Stimulated activated CD8-positive, alpha-beta memory T cell treated with anti-CD3 and anti-CD28 coated beads, Interleukin-7, amount 100 ng/mL, for 1 hour (primary cell): ENCODE measurements at regions not wholly inside any gene's neighbourhood (a gene's known extent, or its start where the extent isn't known, plus 50 kb on each side); places are given as distances from the start of the nearest gene placed in this dataset.

Experiments used
- DNase-seq, 2 donors: peaks; one replicate each; pipeline ENCODE4 v3.0.0-alpha.2; 2020; ENCODE audit warnings: low read depth in 2 of 2

DNA sequence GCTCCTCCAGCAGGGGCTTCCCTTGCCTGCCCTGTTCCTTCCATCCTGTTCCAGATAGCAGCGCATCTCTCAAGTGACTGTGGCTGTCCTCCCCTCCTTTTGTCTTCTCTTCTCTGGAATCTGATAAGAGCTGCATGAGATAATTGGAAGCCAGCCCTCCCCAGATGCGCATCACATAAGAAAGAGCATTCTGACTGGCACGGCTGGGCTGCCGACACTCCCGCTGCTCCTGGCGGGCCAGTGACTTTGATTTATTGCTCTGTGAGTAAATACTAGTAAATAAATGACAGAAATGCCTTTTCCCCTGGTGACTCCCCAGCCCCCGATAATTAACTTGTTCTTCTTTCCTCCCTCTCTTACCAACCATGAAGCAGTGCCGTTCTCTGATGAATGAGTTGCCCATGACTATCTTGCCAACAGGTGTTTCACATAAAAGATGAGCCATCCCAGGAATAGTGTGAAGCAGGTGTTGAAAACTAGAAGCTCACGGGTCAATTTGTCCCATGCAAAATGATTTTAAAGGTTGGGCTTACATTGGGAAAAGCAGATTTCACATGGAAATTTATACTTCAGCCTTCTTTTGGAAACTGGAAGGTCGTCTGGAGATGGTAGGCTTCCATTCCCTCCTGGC, 212.3 kb downstream of the ERCC6L2 start:
- DNase-seq = no peak

DNA sequence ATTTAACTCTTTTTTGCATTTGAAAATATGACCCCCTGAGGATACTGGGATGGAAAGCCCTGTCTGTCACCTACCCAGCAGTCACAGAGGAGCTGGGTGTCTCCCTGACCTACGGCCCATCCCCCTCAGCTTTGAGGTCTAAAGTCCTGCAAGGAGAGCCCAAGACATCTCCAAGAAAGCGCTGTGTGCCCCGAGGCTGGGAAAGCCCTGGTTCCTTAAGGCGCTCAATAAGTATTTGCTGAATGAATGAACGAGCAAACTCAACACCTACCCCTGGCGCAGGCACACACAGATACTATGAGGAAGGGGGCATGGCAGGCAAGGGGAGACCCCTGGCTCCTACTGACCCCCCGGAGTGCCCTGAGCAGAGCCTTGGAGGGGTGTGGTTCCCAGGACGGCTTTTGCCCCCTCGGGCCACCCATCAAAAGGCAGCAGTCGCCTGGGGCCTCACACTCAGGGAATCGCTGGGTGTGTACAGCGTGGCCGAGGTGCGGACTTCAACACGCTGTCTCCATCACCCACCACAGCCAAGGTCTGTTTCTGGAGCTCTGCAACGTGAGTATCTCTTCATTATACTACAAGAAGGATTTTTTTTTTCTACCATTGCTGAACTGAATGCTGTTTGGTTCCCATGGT, 211.6 kb downstream of the ERCC6L2 start:
- DNase-seq = no peak

DNA sequence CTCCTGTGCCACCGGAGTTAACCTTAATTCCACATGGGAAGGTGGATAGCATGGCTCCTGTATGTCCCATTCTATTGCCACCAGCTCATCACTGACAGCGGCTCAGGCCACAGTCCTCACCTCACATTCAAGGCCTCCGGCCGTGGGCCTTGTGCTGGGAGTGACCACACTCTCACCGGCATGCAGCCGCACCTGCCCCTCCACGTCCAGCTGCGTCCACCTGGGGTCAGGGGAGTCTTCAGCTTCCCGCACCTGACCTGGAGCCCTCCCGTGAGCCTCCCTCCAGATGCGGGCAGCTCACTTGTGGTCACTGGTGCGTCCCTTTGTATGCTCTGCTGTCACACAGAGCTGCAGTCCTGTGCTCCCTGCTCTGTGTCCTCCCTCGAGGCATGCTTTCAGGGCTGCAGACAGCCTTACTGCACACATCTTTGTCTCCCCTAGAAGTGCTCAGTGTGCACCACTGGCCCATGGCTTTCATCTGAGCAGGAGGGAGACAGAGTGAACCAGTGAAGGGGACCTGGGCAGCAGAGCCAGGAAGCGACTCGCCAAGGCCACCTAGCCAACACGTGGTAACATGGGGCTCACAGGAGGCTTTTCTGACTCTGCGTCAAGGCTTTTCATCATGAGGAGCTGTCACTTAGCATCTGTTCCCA, 210.1 kb downstream of the ERCC6L2 start:
- no peak for DNase-seq

DNA sequence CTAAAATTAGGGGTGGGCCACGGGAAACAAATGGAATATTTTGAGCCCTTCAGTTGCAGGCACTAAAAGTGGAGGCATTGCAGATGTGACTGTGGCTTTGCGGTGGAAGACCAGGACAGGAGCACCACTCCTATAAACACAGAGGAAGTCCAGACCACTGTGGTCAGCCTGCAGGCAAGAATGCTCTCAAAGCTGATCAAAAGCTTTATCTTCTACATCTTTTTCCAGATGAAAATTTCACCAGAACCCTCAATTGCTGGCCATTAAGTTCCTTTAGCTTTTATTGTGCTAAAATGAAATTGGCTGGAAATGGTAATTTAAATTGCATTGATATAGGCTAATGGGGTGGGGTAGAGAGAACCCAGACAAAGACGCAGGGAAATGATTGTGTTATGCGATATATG, 208.8 kb downstream of the ERCC6L2 start:
- no peak for DNase-seq

DNA sequence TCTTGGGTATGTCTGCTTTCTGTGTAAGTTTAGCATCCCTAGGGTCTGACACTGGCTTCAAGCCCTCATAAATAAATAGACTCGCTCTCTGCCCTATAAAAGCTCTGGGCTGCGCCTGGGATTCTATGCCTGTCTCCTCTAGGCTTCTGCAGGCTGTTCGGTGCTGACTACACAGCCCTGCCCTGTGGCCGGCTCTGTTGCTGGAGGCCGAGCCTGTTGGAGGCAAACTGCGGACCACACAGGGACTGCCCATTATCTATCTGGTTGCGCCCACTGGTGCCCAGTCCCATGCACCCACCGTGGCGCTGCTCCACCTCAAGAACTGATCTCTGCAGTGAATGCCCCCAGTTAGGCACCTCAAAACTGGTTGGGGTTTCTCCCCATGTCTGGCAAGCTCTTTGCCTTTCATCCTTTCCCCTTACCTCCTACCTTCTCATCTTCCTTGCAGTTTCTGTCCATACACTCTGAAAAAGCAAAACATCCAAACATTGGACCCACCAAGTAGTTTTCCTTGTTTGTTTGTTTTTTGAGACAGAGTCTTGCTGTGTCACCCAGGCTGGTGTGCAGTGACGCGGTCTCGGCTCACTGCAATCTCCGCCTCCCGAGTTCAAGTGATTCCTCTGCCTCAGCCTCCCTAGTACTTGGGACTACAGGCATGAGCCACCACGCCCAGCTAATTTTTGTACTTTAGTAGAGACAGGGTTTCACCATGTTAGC, 207.2 kb downstream of the ERCC6L2 start:
- DNase-seq = no peak

DNA sequence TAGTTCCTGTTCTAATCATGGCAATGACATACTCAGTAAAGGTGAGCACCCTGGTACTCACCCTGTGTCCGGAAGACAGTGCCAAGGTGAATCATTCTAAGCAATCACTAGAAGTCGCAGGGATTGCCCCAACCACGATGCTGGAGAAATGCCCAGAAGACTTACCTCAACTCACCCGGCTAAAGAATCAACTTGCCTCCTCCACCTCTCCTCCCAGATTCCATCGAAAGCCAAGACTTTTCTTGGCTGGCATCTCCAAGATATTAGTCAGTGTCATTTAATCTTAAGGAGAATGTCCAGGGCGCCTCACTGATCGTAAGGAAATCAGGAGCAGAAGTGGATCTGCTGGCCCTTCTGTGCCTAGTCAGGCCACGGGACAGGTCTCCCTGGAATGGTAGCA, 204.9 kb downstream of the ERCC6L2 start:
- no peak for DNase-seq

DNA sequence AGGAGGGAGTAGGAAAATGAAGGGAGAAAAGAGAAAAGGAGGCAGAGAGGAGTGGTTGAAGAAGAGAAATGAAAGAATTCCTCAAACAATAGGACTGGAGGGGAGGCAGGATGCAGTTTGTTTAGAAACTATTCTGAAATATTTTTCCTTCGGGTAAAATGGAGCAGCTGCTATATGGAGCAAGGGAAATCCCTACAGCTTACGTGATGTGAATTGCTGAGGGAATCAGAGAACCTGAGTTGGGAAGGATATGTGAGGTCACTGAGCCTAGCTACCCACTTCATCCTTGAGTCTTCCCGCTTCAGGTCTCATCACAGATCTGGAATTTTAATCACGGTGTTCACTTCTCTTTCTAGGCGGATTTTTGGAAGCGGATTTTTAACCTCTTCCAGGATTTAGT, 204.3 kb downstream of the ERCC6L2 start:
- no peak for DNase-seq

DNA sequence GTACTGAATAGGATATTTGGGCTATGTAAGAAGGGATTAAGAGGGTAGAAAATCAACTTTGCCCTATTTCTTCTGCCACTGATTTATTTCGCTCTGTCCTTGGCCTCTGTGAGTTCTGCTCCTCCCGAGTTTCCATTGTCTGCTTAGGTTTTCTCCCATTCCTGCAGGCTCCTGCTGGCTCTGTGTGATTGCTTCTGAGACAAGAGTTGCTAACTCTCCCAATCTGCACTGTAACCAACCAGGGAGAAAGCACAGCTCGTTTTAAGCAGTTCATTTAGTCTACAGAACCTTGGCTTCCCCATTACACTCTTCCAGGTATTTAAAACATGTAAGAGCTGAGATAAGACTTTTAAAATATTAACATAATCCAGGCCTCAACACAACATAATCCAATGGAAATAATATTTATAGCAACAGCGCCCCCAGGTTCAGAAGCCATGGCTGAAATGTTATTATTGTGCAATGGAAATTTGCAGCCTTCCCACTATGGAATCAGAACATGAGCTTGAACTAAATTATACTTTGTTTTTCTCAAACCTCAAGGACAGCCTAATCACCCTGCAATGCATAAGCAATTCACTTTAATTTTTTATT, 203.5 kb downstream of the ERCC6L2 start:
- no peak for DNase-seq

DNA sequence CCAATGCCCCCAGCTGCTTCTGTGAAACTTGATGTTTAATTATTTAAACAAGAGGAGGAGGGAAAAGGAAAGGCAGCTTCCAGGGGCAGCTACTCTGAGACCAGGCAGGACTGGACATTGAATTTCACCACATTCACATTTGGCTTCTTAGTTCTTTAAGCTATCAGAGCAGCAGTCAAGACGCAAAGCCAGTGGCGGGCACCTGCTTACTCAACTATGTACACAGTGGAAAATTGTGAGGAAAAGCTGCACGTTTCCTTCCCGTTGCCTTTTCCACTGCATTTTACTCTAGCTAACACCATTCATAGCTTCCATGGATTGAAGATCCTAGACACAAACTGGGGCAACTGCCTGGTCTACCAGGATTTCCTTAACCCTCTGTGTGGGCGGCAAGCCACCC, 200.3 kb downstream of the ERCC6L2 start:
- no peak for DNase-seq

DNA sequence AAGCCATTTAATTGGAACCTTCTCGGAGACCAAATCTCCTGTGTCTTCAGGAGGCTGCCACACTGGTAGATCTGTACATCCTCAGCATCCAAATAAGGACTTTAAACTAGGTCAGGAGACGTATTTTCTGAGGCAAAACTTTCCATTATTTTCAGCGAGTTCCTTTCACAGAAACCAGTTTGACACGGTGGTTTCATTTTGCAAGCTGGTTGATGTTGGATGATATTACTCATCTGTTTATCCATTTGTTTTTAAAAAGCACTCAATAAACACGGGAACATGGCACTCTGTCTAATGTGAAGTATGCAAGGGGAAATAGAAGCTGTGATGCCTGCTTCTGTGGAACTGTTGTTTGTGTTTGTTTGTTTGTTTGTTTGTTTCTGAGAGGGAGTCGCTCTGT, 199.6 kb downstream of the ERCC6L2 start:
- DNase-seq = no peak

DNA sequence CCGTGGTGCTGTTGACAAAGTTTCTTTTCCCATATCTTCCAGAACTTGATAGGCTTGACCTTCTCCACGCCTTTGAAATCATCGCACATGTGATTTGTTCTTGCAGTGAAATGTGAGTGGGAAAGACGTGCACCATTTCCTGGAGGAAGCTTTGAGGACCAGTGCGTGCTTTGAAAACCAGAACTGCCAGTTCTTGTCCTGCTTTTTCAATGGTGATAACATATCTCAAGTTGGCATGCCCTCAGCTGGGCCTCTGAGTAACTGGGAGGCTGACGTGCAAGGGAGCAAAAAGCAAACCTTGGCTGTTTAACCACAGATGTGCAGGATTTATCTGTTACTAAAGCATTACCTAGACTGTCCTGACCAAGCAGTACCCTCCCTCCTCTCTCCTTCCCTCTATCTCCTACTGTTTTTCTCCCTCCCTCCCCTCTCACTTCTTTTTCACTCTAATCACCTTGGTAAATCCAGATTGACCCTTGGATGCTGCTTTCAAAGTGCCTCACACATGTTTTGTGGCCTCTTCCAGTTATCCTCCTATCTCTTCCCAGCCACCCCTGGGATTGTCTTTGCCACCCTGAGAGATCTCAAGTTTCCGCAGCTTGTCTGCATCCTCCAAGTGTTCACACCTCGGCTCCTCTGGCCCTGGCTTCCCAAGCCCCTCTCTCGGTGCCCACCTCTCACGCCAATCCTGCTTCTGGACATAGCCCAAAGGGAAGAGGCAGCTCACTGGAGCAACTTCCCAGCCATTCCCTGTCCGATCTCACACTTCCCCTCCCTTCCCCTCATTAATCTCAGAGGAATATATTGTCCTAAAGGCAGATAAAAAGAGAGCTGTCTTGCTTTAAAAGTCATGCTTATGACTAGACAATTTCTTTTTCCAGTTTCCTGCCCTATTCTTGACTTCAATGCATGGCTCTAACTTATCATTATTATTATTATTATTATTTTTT, 198.3 kb downstream of the ERCC6L2 start:
- no peak for DNase-seq

DNA sequence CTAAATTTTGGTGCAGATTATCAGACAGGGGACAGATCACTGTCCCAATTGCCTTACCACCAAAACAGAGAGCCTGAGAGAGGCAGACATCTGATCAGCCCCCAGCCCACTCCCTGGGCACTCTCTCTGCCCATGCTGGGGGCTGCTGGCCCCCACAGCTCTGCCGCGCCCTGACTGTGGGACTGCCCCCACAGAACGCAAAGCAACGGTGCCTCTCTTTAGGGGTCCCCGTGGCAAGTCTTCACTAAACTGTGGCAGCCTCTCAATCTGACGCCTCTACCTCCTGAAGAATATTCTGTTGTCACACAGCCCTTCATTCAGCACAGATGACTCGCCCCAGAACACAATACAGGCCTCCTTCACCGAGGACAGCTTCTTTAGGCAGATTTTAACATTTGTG, 197.4 kb downstream of the ERCC6L2 start:
- DNase-seq = no peak

DNA sequence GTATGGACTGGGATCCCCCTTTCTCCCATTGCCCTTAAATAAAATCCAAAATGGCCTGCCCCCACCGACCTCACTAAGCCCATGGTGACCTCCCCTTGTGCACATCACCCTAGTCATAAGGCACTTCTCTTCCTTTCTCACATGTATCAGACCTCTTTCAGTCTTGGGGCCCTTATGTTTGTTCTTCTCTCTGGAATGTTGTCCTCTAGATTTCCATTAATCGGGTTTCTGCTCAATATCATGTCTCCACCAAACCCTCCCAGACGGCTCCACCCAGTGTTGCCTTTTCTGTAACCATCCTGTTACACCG, 196.3 kb downstream of the ERCC6L2 start:
- no peak for DNase-seq

DNA sequence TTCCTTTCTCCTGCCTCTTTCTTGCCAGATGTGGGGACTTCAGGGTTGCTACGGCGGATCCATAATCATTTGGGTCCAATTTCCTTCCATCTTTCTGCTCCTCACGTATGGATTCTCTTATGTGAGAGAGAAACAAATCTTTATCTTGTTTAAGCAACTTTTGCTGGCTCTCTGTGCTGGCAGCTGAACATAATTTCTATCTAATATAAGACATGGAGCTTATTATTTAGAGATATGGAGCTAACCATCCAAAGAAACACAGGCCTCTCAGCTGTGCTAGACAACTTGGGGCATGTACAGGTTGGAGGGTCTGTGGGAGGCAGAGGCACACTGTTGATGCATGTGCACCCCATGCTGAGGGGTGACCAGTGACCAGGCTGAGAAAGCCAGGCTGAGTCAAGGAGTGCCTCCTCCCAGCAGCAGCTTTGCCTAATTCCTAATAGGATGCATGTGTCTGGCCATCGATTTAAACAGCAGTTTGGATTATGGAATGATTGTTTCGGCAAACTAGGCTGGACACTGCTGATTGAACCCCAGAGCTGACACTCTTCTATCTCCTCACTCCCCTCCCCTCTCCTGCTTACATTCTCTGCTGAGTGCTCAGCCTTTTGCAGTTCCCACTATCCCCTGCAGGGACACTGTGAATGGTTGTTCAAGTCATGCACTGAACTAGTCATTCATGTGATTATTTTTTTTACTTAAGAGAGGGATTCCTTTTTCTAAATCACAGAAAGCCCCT, 195.8 kb downstream of the ERCC6L2 start:
- no peak for DNase-seq

DNA sequence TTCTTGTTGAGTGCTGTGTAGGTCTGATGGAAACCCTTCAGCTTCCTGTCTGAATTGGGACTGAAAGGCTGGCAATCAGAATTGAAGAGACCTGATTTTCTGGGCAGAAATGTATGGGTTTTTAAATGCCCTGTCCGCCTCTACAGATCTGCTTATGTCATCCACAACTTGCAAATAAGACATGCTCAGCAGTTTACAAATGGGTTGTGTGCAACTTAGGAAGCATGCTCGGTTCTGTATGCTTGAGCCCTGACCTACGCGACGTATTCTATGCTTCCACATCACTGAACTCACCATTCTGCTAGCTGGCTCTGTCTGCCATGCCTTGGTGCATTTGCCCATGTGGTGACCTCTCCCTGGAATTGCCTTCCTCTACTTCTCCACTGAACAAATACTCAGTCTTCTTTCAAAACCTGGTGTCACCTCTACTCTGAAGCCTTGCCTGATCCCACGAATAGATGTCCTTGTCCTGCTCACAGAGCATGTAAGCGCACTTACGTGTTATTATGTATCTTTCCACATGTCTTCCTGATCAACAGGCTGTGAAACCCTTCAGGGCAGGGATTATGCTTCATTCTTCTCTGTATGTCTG, 194.2 kb downstream of the ERCC6L2 start:
- no peak for DNase-seq

DNA sequence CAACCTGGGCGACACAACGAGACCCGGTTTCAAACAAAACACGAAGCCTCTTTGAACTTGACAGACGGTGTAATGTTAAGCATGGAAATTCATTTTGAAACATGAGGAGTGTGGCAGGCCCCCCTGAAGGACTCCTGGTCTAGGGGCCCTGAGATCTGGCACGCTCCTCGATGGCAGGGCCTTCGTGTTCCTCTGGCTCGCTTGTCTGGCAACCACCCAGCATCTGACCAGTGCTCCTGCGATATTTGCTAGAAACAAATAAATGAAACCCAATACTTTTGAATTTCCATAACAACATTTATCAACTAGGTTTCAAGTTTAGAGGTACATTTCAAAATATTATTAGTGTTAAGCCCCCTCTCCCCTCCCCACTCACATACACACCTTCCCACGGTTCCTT, 193.0 kb downstream of the ERCC6L2 start:
- no peak for DNase-seq

DNA sequence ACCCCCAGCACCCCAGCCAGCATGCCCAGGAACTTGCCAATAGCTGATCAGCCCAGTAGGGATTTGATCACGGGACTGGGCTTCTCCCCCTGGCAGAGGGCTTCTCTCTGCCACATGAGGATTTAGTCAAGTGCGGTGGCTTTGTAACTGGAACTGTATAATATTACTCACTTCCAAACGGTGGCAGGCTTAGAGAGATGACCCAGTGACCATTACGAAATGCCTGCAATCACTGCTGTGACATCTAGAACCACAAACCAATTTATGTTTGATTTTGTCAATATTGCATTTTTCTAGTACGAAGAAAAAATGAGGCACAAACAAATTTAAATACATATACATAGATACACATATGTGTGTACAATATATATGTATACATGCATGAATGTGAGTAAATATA, 192.1 kb downstream of the ERCC6L2 start:
- no peak for DNase-seq

DNA sequence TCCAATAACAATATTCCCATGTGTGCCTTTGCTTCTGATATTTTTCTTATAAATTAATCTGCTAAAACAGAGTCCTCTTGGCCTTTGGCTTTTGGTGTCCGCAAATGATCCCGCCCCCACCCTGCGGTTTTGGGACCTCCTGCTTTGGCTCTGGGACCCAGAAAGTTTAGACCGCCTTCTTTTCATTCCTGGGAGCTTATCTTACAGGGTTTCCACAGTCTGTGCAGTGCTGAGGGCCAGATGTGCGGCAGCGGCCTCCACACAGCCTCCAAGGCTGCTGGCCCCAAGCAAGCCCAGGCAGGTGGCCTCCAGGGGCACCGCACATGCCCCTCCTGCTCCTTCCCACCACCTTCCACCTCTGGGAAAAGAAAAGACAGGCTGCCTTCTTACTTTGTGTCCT, 191.5 kb downstream of the ERCC6L2 start:
- no peak for DNase-seq

DNA sequence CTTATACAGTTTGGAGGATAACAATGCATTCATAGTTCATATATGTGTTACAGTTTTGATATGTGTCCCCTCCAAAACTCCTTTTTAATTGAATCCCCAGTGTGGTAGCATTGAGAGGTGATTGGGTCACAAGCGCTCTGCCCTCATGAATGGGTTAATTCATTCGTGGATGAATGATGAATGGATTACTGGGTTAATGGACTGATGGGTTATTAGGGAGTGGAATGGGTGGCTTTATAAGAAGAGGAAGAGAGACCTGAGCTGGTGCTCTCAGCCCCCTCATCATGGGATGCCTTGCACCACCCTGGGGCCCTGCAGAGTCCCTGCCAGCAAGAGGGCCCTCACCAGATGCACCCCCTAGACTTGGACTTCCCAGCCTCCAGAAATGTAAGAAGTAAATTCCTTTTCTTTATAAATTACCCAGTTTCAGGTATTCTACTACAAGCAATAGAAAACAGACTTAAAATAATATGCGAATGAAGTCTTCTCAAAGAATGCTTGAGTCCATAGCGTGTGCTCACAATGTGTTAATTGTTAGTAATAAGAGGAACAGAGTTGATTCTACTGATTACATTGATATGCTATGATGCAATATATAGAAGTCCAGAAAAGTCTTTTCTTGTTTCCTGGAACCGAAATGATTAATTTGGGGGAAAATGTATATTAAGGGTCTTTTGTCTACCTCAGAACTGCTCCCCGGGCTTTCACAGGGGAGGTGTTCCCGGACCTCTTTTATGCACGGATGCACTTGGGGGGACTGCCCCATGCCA, 190.2 kb downstream of the ERCC6L2 start:
- no peak for DNase-seq
